ENCODE measurements at regions not wholly inside any gene's neighbourhood (a gene's known extent, or its start where the extent isn't known, plus 50 kb on each side); places are given as distances from the start of the nearest gene placed in this dataset.
"Not testable (repeated sequence)": the region's sequence is repeated elsewhere in the genome, so short reads cannot be mapped to it uniquely, and the experiment has no call there.

DNA sequence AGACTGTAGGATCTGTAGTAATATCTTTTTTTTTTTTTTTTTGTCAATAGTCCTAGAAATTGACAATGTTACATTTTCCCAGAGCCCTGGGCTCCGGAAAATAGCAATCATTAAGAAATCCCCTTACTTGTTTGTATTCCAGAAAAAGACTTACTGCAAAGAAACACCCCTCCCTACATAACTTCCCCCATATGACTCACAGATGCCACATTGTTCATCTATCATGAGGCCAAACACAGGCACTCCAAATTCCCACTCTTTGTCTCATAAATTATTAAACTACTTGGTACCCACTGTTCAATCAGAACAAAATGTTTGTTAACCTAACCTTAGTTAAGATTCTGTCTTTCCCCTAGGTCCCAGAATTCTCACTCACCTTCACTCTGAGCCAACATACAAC lies 53.5 kb downstream of the TEX51 start:
- H3K4me3 ChIP-seq (ENCODE audit: low read depth, low read length) = no peak overlapping the region
- no peak for DNase-seq (ENCODE audit: low read depth)

DNA sequence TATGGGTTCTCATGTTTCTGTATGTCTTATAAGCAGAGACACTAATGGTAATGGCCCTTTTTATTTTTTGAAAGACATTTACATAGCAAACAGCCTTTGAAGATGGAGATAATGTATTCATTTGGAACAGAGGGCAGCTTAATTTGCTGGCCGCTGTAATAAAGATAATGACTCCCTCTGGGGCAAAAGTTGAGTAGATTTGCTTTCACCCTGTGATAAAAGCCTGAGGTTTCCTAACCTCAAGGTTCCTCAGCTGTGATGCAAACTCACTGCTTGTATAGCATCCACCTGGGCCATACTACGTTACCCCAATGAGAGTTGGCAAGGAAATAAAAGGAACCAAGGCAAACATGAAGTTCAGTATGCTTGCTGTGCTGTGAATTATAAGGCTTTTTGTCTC lies 54.8 kb downstream of the TEX51 start:
- no peak for DNase-seq (ENCODE audit: low read depth)
- H3K4me3 ChIP-seq (ENCODE audit: low read depth, low read length) = no peak overlapping the region

DNA sequence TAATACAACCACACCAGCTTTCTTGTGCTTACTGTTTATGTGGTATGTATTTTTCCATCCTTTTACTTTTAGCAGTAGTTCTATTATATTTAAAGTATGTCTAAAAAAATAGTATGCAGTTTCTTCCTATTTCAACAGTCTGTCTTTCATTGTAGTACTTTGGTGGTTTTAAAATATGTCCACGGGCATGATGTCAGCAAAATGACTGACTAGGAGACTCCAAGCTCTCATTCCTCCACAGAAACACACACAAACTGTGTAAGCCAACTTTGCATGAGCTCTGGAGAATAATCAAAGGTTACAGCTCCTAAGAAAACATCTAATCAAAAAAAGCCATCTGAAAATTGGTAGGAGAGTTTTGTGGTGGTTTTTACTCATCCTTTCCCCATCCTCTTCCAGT lies 56.1 kb downstream of the TEX51 start:
- DNase-seq (ENCODE audit: low read depth) = no peak

DNA sequence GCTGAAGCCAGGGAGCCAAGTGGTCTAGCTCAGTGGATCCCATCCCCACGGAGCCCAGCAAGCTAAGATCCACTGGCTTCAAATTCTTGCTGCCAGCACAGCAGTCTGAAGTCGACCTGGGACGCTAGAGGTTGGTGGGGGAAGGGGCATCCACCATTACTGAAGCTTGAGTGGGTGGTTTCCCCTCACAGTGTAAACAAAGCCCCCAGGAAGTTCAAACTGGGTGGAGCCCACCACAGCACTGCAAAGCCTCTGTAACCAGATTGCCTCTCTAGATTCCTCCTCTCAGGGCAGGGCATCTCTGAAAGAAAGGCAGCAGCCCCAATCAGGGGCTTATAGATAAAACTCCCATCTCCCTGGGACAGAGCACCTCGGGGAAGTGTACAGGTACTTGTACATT lies 58.1 kb downstream of the TEX51 start:
- DNase-seq (ENCODE audit: low read depth); H3K4me3 ChIP-seq (ENCODE audit: low read depth, low read length): not testable (repeated sequence)

More for the DNA sequence above, 56.1 kb downstream of the TEX51 start:
- H3K4me3 ChIP-seq (ENCODE audit: low read depth, low read length) = no peak overlapping the region

DNA sequence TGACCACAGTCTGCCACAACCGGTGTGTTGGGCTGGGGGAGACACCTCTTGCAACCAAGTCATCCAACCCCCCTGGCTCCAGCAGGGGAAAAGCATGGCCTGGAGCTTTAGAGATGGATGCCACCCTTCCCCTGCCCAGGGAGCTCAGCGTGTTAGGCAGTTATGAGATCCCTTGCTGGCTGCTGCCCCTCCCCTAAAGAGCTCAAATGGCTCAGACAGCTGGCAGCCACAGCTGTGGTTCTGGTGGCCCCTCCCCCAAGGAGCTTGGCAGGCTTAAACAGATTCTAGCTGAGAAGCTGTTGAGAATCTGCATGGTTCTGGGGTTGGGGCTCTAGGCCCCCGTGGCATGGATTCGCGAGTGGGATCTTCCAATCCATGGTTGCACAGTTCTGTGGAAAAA lies 64.7 kb downstream of the TEX51 start:
- no peak overlapping the region for H3K4me3 ChIP-seq (ENCODE audit: low read depth, low read length)
- no peak for DNase-seq (ENCODE audit: low read depth)

DNA sequence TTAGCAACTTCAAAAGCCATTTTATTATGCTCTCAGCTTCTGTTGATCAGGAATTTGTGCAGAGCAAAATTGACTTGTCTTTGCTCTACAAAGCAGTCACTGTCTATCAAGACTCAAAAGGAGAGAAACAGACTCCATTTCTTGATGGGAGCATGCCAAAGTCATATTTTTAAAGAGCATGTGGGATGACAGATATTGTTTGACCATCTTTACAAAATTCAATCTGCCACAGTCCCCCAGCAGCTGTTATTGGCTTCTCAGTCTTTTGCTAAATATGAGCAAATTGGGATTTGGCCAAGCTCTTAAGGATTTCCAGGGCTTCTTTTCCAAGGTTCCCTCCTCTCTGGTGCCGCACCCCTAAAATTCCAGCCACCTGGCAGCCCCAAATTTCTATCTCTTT lies 67.9 kb downstream of the TEX51 start:
- no peak overlapping the region for H3K4me3 ChIP-seq (ENCODE audit: low read depth, low read length)
- DNase-seq (ENCODE audit: low read depth) = no peak

DNA sequence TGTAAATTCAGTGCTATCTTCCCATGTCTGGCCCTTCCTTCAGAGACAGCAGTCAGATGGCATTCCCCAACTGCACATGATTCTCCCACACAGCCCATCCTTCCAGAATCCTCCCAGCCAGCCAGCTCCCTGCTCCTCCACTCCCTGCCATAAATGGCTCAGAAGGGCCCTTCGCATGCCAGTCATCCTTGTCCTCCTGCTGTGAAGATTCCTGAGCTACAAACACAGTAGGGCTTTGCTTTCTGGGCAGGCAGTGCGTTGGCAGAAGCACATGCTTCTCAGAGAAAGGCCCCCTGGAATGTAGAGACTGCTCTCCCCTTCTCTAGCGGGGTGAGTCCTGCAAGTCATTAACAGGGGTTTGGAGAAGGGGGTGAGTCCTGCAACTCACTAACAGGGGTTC lies 71.9 kb downstream of the TEX51 start:
- DNase-seq (ENCODE audit: low read depth) = no peak
- no peak overlapping the region for H3K4me3 ChIP-seq (ENCODE audit: low read depth, low read length)

DNA sequence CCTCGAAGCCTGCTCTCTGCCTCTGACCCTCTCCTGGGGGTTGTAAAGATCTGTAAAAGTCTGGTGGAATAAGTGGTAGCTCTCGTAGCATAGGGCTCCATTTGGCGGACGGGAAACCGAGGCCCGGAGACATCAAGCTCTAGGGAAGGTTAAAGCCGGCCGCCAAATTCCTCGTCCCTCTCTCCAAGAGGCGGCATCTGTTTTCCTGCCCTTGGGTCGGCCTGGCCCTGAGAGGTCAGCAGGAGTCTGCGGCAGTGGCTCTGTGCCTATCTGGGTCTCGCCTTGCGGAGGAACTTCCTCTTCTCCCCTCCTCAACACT lies 72.4 kb downstream of the TEX51 start:
- no peak overlapping the region for H3K4me3 ChIP-seq (ENCODE audit: low read depth, low read length)
- DNase-seq (ENCODE audit: low read depth) = no peak

DNA sequence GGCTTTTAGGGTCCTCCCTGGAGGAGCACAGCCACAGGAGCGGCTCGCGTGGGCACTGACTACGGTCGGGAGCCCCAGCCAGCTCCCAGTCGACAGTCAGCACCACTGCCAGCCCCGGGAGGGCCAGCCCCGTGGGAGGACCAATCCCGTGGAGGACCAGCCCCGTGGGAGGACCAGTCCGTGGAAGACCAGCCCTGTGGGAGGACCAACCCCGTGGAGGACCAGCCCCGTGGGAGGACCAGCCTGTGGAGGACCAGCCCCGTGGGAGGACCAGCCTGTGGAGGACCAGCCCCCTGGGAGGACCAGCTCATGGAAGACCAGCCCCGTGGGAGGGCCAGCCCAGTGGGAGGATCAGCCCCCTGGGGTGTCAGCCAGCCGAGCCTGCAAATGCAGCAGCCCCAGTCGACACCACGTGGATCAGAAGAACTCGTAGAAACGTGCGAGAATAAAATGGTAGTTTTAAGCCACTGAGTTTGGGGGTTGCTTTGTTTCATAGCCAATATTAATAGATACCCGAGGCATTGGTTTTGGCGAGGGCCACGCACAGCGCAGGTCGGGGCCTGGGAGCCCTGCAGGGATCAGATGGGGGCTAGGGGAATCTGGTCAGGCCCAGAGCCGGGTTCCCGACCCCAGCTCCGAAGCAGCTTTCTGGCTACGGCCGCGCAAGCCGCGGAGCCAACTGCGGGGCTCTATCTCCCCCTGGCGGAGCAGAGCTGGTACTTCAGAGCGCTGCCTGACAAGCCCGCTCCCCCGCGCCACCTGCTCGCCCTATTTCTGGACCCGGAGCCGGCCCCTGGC lies 73.0 kb downstream of the TEX51 start:
- H3K4me3 ChIP-seq (ENCODE audit: low read depth, low read length) = peak overlapping the region; percentile 44
- DNase-seq (ENCODE audit: low read depth) = no peak

DNA sequence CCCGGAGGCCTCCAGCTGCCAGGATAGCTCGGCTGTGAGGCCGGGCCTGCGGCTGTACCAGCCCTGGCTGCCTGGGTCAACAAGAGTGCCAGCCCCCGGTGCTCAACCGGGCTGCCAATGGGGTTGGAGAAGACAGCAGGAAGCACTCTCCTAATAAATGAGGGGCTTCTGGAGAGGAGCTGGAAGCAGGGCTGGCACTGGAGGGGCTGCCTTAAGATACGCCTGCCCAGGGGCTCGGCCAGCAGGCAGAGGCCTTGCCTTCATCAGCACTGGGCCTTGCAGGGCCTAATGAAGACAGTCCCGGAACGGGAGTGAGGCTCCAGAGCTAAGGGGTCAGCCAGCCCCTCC lies 73.6 kb downstream of the TEX51 start:
- H3K4me3 ChIP-seq (ENCODE audit: low read depth, low read length) = no peak overlapping the region
- DNase-seq (ENCODE audit: low read depth) = no peak

DNA sequence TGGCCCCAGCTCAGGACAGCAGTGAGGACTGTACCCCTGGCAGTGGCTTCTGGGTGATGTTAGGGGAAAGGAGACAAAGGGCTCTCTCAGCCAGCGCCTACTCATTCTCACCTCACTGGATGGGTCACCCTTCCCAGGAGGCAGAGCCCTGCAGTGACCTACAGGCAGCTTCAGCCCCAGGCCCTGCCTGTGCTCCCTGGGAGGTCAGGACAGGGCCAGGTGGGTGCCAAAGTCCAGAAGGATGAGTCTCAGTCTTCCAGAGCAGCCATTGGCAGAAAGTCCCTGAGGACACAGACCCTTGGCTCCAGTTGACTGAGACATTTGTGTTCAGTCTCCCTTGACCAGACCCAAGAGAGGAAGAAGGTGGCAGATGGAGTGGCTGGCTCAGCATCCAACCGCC lies 75.1 kb downstream of the TEX51 start:
- H3K4me3 ChIP-seq (ENCODE audit: low read depth, low read length) = no peak overlapping the region
- DNase-seq (ENCODE audit: low read depth) = no peak

DNA sequence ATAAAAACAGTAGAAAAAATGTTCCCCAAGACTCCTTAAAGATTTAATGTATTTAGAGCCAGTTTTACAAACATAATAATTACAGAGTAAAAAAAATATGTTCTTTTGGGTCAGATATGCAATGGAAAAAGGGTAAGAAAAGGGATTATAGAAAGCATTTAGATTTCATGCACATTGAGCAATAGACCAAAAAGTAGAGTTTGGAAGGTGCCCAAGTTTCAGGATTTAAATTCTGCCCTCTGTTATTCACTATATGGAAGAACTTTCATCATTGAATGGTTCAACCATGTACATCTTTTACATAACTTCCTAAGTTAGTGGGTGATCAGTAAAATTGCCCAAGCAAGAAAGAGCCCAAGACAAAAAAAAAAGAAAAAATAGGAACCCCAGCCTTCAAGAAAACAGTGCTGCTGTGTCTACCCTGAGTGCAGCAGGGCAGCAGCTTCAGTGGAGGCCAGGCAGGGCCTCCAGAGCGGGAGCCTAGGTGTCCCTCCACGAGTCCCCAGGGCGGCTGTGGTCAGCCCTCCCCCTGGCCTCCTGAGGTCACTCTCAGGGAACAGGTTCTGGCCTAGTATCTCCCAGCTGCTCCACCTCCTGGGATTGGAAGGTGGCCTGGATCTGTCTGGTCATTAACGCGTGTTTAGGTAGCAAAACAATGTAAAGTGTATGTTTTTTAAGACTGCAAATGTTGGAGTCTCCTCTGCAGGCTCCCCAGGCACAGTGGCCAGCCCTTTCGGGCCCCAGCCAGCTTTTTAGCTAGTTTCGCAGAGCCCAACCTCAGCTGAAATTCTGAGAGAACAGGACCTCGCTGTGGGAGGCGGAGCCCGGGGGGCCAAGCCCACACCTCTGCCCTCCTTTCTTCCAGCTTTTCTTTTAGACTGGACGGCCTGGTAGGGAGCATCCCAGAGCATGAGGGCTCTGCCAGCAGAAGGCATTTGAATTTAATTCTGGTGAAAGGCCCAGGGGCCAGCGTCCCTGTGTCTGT lies 77.3 kb downstream of the TEX51 start:
- no peak overlapping the region for H3K4me3 ChIP-seq (ENCODE audit: low read depth, low read length)
- DNase-seq (ENCODE audit: low read depth) = no peak

DNA sequence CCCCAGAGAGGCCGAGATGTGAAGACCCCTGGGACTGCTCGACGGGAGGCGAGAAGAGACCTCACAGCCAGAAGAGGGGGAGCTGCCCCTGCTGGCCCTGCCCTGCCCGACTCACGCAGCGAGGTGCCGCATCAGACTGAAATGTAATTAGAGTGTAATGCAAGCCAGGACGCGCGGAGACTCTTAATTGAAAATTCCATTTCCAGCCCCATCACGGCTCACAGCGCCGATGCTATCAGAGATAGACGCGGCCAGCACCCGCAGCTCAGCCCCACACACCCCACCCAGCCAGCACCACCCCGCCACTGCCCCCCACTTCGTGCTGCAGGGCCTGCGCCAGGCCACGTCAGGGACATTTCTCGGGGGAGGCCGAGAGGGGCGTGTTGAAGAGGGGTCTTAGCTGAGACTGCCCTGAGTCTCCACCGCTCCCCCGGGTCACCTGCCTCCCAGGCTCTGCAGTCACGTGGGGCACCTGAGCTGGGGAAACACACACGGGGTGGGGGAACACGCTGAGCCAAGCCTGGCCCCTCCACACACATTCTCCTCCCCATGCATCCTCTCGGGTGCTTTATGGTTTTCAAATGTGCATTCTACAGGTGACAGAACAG lies 78.1 kb downstream of the TEX51 start:
- no peak for DNase-seq (ENCODE audit: low read depth)
- H3K4me3 ChIP-seq (ENCODE audit: low read depth, low read length) = no peak overlapping the region

DNA sequence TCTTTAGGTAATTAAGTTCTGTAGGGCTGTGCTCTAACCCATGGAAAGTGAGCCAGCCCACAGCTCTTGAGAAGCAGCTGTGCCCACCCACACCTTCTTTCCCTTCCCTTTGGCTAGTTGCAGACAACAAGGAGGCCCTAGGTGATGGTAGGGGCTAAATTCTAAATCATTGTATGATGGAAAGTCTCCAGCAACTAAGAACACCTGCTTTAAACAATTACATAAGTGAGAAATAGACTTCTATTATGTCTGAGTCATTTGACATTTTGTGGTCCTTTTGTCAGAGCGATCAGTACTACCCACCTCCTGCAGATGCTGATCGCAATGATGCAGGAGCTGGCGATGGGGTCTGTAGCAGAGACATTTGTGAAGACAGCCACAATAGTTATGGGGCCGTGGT lies 79.6 kb downstream of the TEX51 start:
- no peak for DNase-seq (ENCODE audit: low read depth)
- H3K4me3 ChIP-seq (ENCODE audit: low read depth, low read length) = no peak overlapping the region

DNA sequence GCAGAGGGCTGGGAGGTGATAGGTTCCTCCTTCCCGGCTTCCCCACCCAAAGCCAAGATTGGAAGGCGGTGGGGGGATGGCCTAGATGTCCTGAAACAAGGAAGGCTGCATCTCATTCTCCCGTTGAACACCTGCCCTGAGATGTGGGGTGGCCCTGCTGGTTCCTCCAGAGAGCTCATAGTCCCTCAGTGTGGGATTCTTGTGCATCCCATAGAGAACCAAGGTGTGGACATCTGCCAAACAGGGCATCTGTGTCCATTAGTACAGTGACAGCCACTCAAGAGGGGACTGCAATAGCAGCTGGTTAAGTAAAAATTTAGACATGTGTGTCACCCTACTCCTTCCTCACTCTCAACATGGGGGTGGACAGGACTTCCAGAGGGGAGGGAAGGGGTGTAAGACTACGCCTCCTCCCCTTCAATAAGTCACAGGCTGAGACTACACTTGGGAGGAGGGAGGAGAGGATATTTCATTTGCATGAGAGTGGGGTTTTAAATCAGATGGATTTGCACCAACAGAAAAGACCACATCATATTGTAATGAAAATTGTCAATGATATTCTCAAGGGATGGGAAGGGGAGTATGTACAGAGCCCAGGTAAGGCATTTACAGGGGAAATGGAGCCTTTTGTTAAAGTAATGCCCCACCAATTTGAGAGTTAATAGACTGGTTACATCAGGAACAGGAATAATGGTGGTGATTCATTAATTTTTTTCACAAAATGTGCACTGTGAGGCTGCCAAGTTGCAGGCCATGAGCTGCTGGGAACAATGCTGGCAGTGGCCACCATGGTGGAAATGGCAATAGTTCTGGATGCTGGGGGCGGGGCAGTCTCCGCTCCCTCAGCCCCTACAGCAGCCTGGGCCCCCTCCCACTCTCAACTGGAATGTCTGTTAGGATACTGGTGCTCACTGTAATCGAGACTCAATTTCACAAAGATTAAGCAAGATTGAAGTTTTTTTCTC lies 80.6 kb downstream of the TEX51 start:
- DNase-seq (ENCODE audit: low read depth) = no peak
- no peak overlapping the region for H3K4me3 ChIP-seq (ENCODE audit: low read depth, low read length)

DNA sequence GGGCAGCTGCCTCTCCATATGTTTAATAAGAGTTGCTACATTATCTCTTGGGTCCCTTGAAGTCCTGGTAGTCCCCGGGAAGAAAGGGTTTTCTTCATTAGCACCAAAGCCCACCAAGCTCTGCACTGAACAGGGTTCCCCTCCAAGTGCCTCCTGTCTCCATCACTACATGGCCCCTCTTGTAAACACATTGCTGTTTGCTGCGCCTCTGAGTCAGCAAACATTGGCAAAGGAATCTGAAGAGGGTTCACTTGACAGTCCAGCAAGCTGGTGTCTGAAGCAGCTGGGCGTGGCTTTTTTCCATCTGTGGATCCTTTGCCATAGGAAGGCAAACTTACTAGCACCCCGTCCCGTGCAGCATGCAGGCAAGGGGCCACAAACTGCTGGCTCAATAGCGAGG lies 82.8 kb downstream of the TEX51 start:
- no peak overlapping the region for H3K4me3 ChIP-seq (ENCODE audit: low read depth, low read length)
- no peak for DNase-seq (ENCODE audit: low read depth)

DNA sequence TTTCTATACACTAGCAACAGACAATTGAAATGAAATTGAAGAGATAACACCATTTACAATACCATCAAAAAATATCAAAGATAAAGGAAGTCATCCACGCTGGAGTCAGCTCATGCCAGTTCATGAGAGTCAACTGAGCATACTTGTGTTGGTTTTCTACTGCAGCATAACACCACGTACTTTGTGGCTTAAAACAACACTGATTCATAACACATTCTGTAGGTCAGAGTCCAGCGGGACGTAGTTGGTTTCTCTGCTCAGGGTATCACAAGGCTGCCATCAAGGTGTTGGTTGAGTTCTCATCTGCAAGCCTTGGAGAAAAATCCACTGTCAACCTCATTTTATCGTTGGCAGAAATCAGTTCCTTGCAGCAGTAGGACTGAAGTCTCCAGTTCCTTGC lies 84.2 kb downstream of the TEX51 start:
- DNase-seq (ENCODE audit: low read depth) = no peak

DNA sequence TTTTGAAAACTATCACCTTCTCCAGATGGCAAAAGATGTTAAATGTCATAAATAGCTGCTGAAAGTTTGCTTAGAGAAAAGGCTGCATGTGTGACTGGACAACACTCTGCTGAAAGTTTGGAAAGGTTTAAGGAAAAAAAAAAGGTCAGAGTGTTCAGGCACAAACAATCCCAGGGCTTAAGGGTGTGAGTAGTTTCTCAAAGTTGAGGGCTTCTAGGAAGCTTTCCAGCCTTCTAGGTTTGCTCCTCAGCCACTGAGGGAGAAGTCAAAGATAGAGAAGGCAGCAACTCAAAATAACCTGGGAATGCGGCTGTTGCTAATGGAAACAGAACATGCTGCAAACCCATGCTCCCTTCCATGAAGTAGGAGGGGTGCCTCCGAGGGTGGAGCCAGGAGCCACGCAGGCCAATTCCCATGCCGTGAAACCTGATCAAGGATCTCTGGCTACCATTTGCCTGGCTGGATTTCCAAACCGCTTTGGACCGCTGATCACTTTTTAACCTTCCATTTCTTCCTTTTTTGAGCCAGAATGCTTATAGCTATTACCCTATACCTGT lies 88.0 kb downstream of the TEX51 start:
- no peak overlapping the region for H3K4me3 ChIP-seq (ENCODE audit: low read depth, low read length)
- DNase-seq (ENCODE audit: low read depth) = no peak

More for the DNA sequence above, 84.2 kb downstream of the TEX51 start:
- no peak overlapping the region for H3K4me3 ChIP-seq (ENCODE audit: low read depth, low read length)

DNA sequence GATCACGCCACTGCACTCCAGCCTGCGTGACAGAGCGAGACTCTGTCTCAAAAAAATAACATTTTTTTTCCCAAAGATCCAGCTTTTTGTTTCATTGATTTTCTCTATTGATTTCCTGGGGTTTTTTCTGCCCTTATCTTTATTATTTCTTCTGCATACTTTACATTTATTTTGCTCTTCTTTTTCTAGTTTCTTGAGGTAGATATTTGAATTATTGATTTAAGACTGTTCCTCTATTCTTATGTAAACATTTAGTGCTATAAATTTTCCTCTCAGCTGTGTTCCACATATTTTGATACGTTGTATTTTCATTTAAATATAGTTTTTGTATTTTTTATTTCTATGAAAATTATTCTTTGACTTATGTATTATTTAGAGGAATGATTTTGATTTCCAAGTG lies 89.8 kb downstream of the TEX51 start:
- H3K4me3 ChIP-seq (ENCODE audit: low read depth, low read length) = no peak overlapping the region
- no peak for DNase-seq (ENCODE audit: low read depth)
